ENCODE measurements at regions not wholly inside any gene's neighbourhood (a gene's known extent, or its start where the extent isn't known, plus 50 kb on each side); places are given as distances from the start of the nearest gene placed in this dataset.

DNA sequence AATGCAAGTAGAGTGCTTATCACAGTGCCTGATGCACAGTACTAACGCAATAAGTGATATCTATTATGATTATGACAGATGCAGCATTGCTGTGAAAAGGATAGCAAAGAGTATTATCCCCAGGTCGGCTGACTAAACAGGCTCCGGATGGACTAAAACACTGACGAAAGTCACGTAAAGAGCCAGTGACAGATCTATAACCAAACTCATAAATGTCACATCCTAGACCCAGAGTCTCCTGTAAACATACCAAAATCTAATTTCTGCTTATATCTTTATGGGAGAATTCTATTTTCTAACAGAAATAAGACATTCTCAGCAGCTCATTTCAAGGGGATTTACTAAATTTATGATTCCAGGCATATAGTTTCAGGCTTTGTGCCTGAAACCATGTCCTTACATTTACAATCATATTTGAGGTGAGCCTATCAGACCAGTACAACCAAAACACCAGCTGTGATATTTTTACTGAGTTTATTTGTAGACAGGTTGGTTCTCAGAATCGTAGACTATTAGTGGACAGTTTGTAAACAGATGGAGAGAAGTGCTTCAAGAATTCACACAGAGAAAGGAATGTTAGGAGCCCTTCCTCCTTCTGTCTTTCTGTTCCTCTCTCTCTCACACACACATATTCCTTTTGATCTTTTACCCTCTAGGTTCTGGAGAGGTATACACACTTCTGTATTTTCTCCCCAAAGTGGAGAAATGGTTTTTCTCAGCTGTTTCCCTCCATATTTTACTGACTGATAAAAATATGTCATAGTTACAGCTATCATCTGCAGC lies 52.4 kb upstream of the WDR26 start:
- DNase-seq: no peak
- no peak for TF ChIP-seq POLR2AphosphoS5 (IDR thresholded peaks at IDR 0.05)
- TF ChIP-seq, protein P1, sequence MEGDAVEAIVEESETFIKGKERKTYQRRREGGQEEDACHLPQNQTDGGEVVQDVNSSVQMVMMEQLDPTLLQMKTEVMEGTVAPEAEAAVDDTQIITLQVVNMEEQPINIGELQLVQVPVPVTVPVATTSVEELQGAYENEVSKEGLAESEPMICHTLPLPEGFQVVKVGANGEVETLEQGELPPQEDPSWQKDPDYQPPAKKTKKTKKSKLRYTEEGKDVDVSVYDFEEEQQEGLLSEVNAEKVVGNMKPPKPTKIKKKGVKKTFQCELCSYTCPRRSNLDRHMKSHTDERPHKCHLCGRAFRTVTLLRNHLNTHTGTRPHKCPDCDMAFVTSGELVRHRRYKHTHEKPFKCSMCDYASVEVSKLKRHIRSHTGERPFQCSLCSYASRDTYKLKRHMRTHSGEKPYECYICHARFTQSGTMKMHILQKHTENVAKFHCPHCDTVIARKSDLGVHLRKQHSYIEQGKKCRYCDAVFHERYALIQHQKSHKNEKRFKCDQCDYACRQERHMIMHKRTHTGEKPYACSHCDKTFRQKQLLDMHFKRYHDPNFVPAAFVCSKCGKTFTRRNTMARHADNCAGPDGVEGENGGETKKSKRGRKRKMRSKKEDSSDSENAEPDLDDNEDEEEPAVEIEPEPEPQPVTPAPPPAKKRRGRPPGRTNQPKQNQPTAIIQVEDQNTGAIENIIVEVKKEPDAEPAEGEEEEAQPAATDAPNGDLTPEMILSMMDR (IDR thresholded peaks at IDR 0.05 in 8 of 11, conservative IDR thresholded peaks at IDR 0.05 in 3 of 11): no peak

DNA sequence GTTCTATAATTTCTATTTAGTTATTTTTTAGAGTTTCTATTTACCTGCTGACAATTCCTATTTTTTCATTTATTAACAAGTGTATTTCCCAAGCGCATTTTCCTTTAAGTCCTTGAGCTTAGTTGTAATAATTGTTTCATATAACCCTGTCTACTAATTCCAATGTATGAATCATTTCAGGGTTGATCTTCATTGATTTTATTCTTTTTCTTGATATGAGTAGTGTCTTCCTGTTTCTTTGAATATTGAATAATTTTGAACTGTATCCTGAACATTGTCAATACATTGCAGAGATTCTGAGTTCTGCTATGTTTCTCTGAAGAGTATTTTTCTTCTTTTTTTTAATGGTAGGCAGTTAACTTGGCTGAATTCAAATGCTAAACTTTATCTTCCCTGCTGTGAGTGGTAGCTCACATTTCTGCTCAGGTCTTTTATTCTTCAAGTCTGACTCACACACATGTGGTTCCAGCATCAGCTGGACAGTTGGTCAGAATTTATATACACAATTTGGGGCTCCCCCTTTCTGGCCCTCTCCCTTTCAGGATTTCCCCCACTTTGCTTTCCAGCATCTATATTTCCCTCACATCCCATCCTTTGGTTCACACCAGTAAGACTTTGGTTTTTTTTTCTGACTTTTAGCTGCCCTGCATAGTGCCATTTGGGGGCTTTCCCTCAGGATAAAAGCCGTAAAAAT lies 54.4 kb upstream of the WDR26 start:
- H3K4me3 ChIP-seq: no peak overlapping the region
- intact Hi-C loops (cut with DNase I; ENCODE audit: low total_unique reads): no loop called here
- WGBS, 5 donors: 84 to 95% (median 91%) methylated on average over 2 of the region's 2 CpGs
- DNase-seq: no peak
- TF ChIP-seq POLR2A (IDR thresholded peaks at IDR 0.05) (no peak), POLR2AphosphoS5 (IDR thresholded peaks at IDR 0.05) (no peak)
- TF ChIP-seq, protein P1 (IDR thresholded peaks at IDR 0.05 in 8 of 11, conservative IDR thresholded peaks at IDR 0.05 in 3 of 11): no peak
- H3K36me3 ChIP-seq: no peaks in the 10 kb centered on the region
- H3K9me3 ChIP-seq: no peaks in the 10 kb centered on the region
- H3K4me1 ChIP-seq: no peaks in the 10 kb centered on the region
- H3K27me3 ChIP-seq (replicated peaks in 1 of 7): no peaks in the 10 kb centered on the region
- H3K27ac ChIP-seq: no peak overlapping the region

More for the DNA sequence above, 52.4 kb upstream of the WDR26 start:
- intact Hi-C loops (cut with DNase I; ENCODE audit: low total_unique reads): no loop called here
- H3K4me3 ChIP-seq: no peak overlapping the region
- no peaks in the 10 kb centered on the region for H3K9me3 ChIP-seq
- H3K27ac ChIP-seq: no peak overlapping the region
- WGBS, 5 donors: 79 to 88% (median 84%) methylated on average over 6 of the region's 6 CpGs
- H3K4me1 ChIP-seq: no peaks in the 10 kb centered on the region
- H3K27me3 ChIP-seq (replicated peaks in 1 of 7): no peaks in the 10 kb centered on the region
- no peaks in the 10 kb centered on the region for H3K36me3 ChIP-seq

DNA sequence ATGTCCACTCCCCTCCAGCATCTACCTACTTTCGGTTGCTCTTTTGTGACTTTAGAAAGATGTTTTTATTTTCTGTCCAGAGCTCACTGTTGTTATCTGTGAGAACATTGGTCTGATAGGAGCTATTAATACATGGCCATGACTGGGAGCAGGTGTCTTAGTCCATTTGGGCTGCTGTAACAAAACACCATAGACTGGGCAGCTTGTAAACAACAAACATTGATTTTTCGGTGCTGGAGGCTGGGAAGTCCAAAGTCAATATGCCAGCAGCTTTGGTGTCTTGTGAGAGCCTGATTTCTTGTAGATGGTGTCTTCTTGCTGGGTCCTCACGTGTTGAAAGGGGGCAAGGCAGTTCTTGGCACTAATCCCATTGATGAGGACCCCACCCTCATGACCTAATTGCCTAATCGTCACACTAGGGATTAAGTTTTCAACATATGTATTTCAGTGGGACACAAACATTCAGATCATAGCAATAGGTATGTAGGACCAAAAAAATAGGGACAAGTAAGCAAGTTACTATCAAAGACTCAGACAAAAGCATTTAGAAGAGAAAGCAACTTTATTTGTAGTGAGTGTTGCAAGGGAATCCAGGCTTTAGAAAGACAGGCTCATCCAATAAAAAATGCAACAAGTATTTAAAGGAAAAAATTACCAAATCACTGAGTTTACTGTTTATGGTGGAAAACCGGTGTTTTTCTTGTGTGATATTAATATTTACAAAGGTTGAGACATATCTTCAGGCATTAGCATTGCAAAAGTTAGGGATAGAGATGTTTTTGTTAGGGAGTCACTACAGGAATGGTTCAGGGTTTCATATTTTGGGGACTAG lies 55.2 kb upstream of the WDR26 start:
- Histone ChIP-seq H3K4me3 (no peak overlapping the region), H3K36me3 (no peaks in the 10 kb centered on the region), H3K9me3 (no peaks in the 10 kb centered on the region), H3K27ac (no peak overlapping the region), H3K4me1 (no peaks in the 10 kb centered on the region), H3K27me3 (replicated peaks in 1 of 7) (no peaks in the 10 kb centered on the region)
- intact Hi-C loops (cut with DNase I; ENCODE audit: low total_unique reads): no loop called here
- DNase-seq: no peak
- 69 to 88% (median 73%) methylated on average over 5 of the region's 5 CpGs for WGBS, 5 donors
- TF ChIP-seq, protein P1 (IDR thresholded peaks at IDR 0.05 in 8 of 11, conservative IDR thresholded peaks at IDR 0.05 in 3 of 11): no peak
- TF ChIP-seq POLR2A (IDR thresholded peaks at IDR 0.05) (no peak), POLR2AphosphoS5 (IDR thresholded peaks at IDR 0.05) (no peak)

All from spleen (tissue), 11 donors.